AG04449 (cell line): ENCODE measurements at regions not wholly inside any gene's neighbourhood (a gene's known extent, or its start where the extent isn't known, plus 50 kb on each side); places are given as distances from the start of the nearest gene placed in this dataset.

ENCODE experiments used
- CTCF ChIA-PET: fragments of 350-600 bp; formaldehyde crosslinking; extraction: SDS; loops from one replicate; lab custom pipeline; 2021; ENCODE audit warnings: antibody characterized with exemption; lab: Yijun Ruan, JAX
- POLR2A ChIA-PET: fragments of 400-600, 350-600 bp; formaldehyde crosslinking; extraction: SDS; loops from one replicate; lab custom pipeline; 2020; ENCODE audit warnings: antibody characterized with exemption, inconsistent platforms; lab: Yijun Ruan, JAX
- DNase-seq: peaks from one replicate; pipeline ENCODE4 v3.0.0-alpha.2; 2010; ENCODE audit warnings: low read depth, low spot score
- H3K4me3 ChIP-seq: 2 replicates; pipeline ENCODE4 v1.5.1; 2011; ENCODE audit warnings: low read depth, mild to moderate bottlenecking, control low read depth, low read length
- TF ChIP-seq, protein P1 (sequence below): IDR thresholded peaks from one replicate; pipeline ENCODE4 v1.5.1; 2011; ENCODE audit warnings: mild to moderate bottlenecking, moderate library complexity, low read length, control low read depth, inconsistent platforms; ENCODE audit not compliant: insufficient read depth; ENCODE audit errors: missing control alignments

DNA sequence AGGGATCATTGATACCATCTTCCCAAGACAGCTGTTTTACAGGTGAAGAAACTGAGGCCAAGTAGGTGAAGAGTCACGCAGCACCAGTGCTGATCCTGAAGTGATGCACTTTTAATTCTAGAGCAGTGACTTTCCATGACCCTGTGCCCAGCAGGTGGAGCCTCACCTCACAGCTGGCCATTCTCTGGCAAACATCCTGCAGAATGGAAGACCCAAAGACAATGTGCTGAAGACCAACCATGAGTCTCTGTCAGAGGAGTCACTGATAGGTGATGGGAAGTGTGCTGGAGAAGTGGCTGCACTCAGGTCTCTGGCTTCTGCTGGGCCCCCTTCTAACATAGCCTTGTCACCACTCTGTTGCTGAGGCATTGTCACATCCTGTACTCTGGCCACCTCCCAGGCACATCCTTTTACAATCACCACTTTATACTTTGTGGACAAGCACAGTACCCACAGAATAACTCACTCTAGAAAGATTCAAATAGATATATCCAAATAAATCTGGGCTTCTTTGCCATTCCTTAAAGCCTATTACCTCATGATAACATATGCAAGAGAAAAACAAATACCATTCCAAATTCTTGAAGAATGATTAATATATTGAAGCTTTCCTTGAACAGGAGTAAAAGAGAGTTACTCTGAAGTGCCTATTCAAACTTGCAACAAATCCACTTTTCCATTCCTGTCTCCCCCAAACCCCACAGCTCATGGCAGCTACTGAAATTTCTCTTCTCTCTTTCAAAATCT is 64.1 kb upstream of the SCOC start:
- ChIA-PET POLR2A (interaction anchor here (0.8 to 1.5 kb wide), 3 partner anchors 9 to 64 kb away, joined by 3 to 4 read pairs (median 4); partner anchors contain the start of gene SCOC), CTCF (interaction anchor here (0.8 to 1.9 kb wide), 7 partner anchors 11 to 653 kb away, joined by 3 to 6 read pairs (median 4); no protein-coding TSS in a partner anchor)
- TF ChIP-seq, protein P1, sequence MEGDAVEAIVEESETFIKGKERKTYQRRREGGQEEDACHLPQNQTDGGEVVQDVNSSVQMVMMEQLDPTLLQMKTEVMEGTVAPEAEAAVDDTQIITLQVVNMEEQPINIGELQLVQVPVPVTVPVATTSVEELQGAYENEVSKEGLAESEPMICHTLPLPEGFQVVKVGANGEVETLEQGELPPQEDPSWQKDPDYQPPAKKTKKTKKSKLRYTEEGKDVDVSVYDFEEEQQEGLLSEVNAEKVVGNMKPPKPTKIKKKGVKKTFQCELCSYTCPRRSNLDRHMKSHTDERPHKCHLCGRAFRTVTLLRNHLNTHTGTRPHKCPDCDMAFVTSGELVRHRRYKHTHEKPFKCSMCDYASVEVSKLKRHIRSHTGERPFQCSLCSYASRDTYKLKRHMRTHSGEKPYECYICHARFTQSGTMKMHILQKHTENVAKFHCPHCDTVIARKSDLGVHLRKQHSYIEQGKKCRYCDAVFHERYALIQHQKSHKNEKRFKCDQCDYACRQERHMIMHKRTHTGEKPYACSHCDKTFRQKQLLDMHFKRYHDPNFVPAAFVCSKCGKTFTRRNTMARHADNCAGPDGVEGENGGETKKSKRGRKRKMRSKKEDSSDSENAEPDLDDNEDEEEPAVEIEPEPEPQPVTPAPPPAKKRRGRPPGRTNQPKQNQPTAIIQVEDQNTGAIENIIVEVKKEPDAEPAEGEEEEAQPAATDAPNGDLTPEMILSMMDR: no peak
- DNase-seq: peak; percentile 41
- H3K4me3 ChIP-seq: no peak overlapping the region

DNA sequence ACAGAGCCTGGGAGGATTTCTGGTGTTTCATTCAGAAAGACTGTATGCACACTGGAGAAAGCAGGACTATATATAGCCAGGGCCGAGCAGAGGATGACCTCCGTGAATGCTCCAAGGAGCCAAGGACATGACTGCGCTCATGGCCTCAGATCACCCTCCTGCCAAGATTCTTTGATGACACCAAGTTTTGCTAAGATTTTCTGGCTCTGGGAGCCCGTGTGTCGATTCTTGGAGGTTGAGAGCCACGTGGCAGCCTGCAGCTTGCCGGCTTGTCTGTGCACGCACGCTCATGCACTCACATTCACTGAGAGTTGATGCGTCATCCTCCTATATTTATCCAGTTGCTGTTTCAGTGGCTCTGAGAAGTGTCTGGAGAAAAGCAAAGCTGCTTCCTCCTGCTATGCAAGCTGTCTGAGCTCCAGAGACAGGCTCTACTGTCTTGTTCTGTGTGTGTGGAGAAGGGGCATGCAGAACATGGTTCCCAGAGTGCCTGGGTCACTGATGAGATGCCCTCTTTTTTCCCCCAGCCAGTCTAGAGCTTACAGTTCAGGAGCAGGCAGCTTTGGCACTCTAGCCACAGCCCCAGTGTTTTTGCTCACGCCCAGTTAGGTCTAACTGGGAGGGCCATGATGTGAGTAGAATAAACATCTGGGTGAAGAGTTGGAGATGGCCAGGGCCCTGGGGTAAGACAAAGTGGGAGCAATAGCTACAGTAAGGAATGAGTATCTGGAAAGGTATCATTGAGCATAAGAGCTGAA is 64.9 kb upstream of the SCOC start:
- ChIA-PET POLR2A (interaction anchor here (0.8 to 1.5 kb wide), 3 partner anchors 8 to 65 kb away, joined by 3 to 4 read pairs (median 4); partner anchors contain the start of gene SCOC), CTCF (interaction anchor here (0.8 to 1.8 kb wide), 6 partner anchors 10 to 652 kb away, joined by 3 to 5 read pairs (median 4); no protein-coding TSS in a partner anchor)
- peak; percentile 90 for DNase-seq
- no peak overlapping the region for H3K4me3 ChIP-seq
- TF ChIP-seq, protein P1: no peak

DNA sequence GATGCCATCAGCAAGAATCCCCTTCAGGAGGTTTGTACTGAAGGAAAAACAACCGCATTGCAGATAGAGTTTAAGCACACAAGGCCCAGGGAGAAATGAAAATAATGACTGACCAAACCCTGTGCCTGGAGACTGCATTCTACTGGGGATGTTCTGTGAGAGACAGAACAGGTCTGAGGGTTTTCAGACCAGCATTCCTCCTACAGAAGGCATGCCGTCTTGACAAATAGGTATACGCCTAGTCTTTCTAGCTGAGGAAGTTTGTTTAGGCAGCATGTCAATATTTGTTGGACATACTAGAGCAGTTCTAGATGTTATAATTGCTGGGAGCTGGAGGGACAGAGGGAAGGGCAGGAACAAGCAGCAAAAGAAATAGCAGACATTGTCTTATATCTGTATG is 68.4 kb upstream of the SCOC start:
- no peak for DNase-seq
- H3K4me3 ChIP-seq: no peak overlapping the region
- POLR2A ChIA-PET: interaction anchor here (0.5 kb wide), 1 partner anchor 440 kb away, joined by 3 read pairs; no protein-coding TSS in a partner anchor
- CTCF ChIA-PET: interaction anchor here (1.1 to 1.6 kb wide), 2 partner anchors 26 to 255 kb away, joined by 3 to 6 read pairs; no protein-coding TSS in a partner anchor
- TF ChIP-seq, protein P1: no peak

- TF ChIP-seq, protein P1: no peak
- H3K4me3 ChIP-seq: no peak overlapping the region
- POLR2A ChIA-PET: no interaction called here
- CTCF ChIA-PET: no interaction called here
- no peak for DNase-seq
These were observed 69.1 kb upstream of the SCOC start for GRCh38 chr4:140304346-140304745.

GRCh38 chr4:140302151-140302859 is 71.1 kb upstream of the SCOC start:
- TF ChIP-seq, protein P1: no peak
- POLR2A ChIA-PET: no interaction called here
- DNase-seq: no peak
- no peak overlapping the region for H3K4me3 ChIP-seq
- CTCF ChIA-PET: no interaction called here
